ENCODE measurements at regions not wholly inside any gene's neighbourhood (a gene's known extent, or its start where the extent isn't known, plus 50 kb on each side); places are given as distances from the start of the nearest gene placed in this dataset.

GRCh38 chr1:42012852-42013251 lies 94.1 kb upstream of the HIVEP3 start:
- Histone ChIP-seq H3K9ac (no peak overlapping the region), H3K4me3 (IDR thresholded peaks at IDR 0.05; ENCODE audit: insufficient read depth, low read depth, low read length) (no peak overlapping the region), H3K27me3 (ENCODE audit: insufficient read depth, low read depth) (no peaks in the 10 kb centered on the region), H3K36me3 (ENCODE audit: insufficient read depth) (no peaks in the 10 kb centered on the region), H3K4me2 (no peak overlapping the region), H3K4me1 (ENCODE audit: low read depth, poor library complexity, severe bottlenecking) (no peaks in the 10 kb centered on the region), H2AFZ (ENCODE audit: low read depth) (no peak overlapping the region), H3K79me2 (ENCODE audit: insufficient read depth, low read depth) (no peaks in the 10 kb centered on the region), H4K20me1 (ENCODE audit: insufficient read depth) (no peaks in the 10 kb centered on the region), H3K27ac (no peak overlapping the region)
- TF ChIP-seq CTCF (conservative IDR thresholded peaks at IDR 0.05; ENCODE audit: low read depth, low read length): no peak

GRCh38 chr1:42010381-42010780 lies 91.7 kb upstream of the HIVEP3 start:
- no peak overlapping the region for H3K9ac ChIP-seq
- H3K4me1 ChIP-seq (ENCODE audit: low read depth, poor library complexity, severe bottlenecking): peaks cover 8% of the 10 kb centered on the region
- TF ChIP-seq CTCF (conservative IDR thresholded peaks at IDR 0.05; ENCODE audit: low read depth, low read length): no peak
- no peaks in the 10 kb centered on the region for H3K79me2 ChIP-seq (ENCODE audit: insufficient read depth, low read depth)
- no peaks in the 10 kb centered on the region for H3K27me3 ChIP-seq (ENCODE audit: insufficient read depth, low read depth)
- no peak overlapping the region for H3K4me3 ChIP-seq (IDR thresholded peaks at IDR 0.05; ENCODE audit: insufficient read depth, low read depth, low read length)
- H3K27ac ChIP-seq: no peak overlapping the region
- no peaks in the 10 kb centered on the region for H4K20me1 ChIP-seq (ENCODE audit: insufficient read depth)
- H3K4me2 ChIP-seq: no peak overlapping the region
- no peaks in the 10 kb centered on the region for H3K36me3 ChIP-seq (ENCODE audit: insufficient read depth)
- no peak overlapping the region for H2AFZ ChIP-seq (ENCODE audit: low read depth)

- H3K27me3 ChIP-seq (ENCODE audit: insufficient read depth, low read depth): no peaks in the 10 kb centered on the region
- no peaks in the 10 kb centered on the region for H3K79me2 ChIP-seq (ENCODE audit: insufficient read depth, low read depth)
- H3K4me2 ChIP-seq: no peak overlapping the region
Measured at GRCh38 chr1:42008264-42008663, 89.5 kb upstream of the HIVEP3 start.

GRCh38 chr1:42006836-42007235 lies 88.1 kb upstream of the HIVEP3 start:
- H3K27me3 ChIP-seq (ENCODE audit: insufficient read depth, low read depth): no peaks in the 10 kb centered on the region
- H3K27ac ChIP-seq: no peak overlapping the region
- H2AFZ ChIP-seq (ENCODE audit: low read depth): no peak overlapping the region
- no peak for TF ChIP-seq CTCF (conservative IDR thresholded peaks at IDR 0.05; ENCODE audit: low read depth, low read length)
- no peak overlapping the region for H3K4me2 ChIP-seq
- H3K9ac ChIP-seq: no peak overlapping the region
- no peaks in the 10 kb centered on the region for H3K36me3 ChIP-seq (ENCODE audit: insufficient read depth)
- H3K4me1 ChIP-seq (ENCODE audit: low read depth, poor library complexity, severe bottlenecking): peaks cover 13% of the 10 kb centered on the region
- no peaks in the 10 kb centered on the region for H4K20me1 ChIP-seq (ENCODE audit: insufficient read depth)
- no peak overlapping the region for H3K4me3 ChIP-seq (IDR thresholded peaks at IDR 0.05; ENCODE audit: insufficient read depth, low read depth, low read length)
- no peaks in the 10 kb centered on the region for H3K79me2 ChIP-seq (ENCODE audit: insufficient read depth, low read depth)

More at GRCh38 chr1:42008264-42008663, 89.5 kb upstream of the HIVEP3 start:
- Histone ChIP-seq H2AFZ (ENCODE audit: low read depth) (no peak overlapping the region), H4K20me1 (ENCODE audit: insufficient read depth) (no peaks in the 10 kb centered on the region), H3K9ac (no peak overlapping the region), H3K27ac (no peak overlapping the region), H3K4me1 (ENCODE audit: low read depth, poor library complexity, severe bottlenecking) (peaks cover 8% of the 10 kb centered on the region), H3K36me3 (ENCODE audit: insufficient read depth) (no peaks in the 10 kb centered on the region), H3K4me3 (IDR thresholded peaks at IDR 0.05; ENCODE audit: insufficient read depth, low read depth, low read length) (no peak overlapping the region)
- TF ChIP-seq CTCF (conservative IDR thresholded peaks at IDR 0.05; ENCODE audit: low read depth, low read length): no peak

Data from KMS-11 (cell line).